ENCODE measurements at regions not wholly inside any gene's neighbourhood (a gene's known extent, or its start where the extent isn't known, plus 50 kb on each side); places are given as distances from the start of the nearest gene placed in this dataset.

- DNase-seq (ENCODE audit: low read depth in 2 of 2) = no peak
Measured at GRCh38 chr4:42330002-42330592, 67.2 kb upstream of the SHISA3 start.

GRCh38 chr4:42331040-42331439 is 66.2 kb upstream of the SHISA3 start:
- DNase-seq (ENCODE audit: low read depth in 2 of 2) = no peak

- DNase-seq (ENCODE audit: low read depth in 2 of 2) = no peak
Measured at GRCh38 chr4:42331914-42332368, 65.3 kb upstream of the SHISA3 start.

- DNase-seq (ENCODE audit: low read depth in 2 of 2) = no peak
Measured at GRCh38 chr4:42339935-42340406, 57.3 kb upstream of the SHISA3 start.

- no peak for DNase-seq (ENCODE audit: low read depth in 2 of 2)
Measured at GRCh38 chr4:42341518-42342026, 55.7 kb upstream of the SHISA3 start.

GRCh38 chr4:42342459-42342858 is 54.8 kb upstream of the SHISA3 start:
- DNase-seq (ENCODE audit: low read depth in 2 of 2) = no peak

- no peak for DNase-seq (ENCODE audit: low read depth in 2 of 2)
Measured at GRCh38 chr4:42344309-42344708, 53.0 kb upstream of the SHISA3 start.

GRCh38 chr4:42344749-42345148 is 52.5 kb upstream of the SHISA3 start:
- DNase-seq (ENCODE audit: low read depth in 2 of 2) = no peak

- DNase-seq (ENCODE audit: low read depth in 2 of 2) = no peak
Measured at GRCh38 chr4:42345962-42346544, 51.2 kb upstream of the SHISA3 start.

- DNase-seq (ENCODE audit: low read depth in 2 of 2) = no peak
Measured at GRCh38 chr4:42347076-42347475, 50.2 kb upstream of the SHISA3 start.
